ENCODE measurements at regions not wholly inside any gene's neighbourhood (a gene's known extent, or its start where the extent isn't known, plus 50 kb on each side); places are given as distances from the start of the nearest gene placed in this dataset.

GRCh38 chr13:48595431-48596429 lies 58.0 kb upstream of the CYSLTR2 start:
- Histone ChIP-seq H3K27me3 (ENCODE audit: control insufficient read depth, insufficient read depth, low read length) (peaks cover 6% of the 10 kb centered on the region), H3K4me3 (ENCODE audit: low read length) (no peak overlapping the region), H3K9me3 (replicated peaks; ENCODE audit: low read length) (no peaks in the 10 kb centered on the region), H3K4me2 (ENCODE audit: low read length) (no peak overlapping the region), H3K36me3 (ENCODE audit: insufficient read depth, low read length) (no peaks in the 10 kb centered on the region), H3K9ac (ENCODE audit: low read depth, low read length) (no peak overlapping the region), H3K4me1 (ENCODE audit: control insufficient read depth, insufficient read depth, low read length) (peaks cover 3% of the 10 kb centered on the region)

DNA sequence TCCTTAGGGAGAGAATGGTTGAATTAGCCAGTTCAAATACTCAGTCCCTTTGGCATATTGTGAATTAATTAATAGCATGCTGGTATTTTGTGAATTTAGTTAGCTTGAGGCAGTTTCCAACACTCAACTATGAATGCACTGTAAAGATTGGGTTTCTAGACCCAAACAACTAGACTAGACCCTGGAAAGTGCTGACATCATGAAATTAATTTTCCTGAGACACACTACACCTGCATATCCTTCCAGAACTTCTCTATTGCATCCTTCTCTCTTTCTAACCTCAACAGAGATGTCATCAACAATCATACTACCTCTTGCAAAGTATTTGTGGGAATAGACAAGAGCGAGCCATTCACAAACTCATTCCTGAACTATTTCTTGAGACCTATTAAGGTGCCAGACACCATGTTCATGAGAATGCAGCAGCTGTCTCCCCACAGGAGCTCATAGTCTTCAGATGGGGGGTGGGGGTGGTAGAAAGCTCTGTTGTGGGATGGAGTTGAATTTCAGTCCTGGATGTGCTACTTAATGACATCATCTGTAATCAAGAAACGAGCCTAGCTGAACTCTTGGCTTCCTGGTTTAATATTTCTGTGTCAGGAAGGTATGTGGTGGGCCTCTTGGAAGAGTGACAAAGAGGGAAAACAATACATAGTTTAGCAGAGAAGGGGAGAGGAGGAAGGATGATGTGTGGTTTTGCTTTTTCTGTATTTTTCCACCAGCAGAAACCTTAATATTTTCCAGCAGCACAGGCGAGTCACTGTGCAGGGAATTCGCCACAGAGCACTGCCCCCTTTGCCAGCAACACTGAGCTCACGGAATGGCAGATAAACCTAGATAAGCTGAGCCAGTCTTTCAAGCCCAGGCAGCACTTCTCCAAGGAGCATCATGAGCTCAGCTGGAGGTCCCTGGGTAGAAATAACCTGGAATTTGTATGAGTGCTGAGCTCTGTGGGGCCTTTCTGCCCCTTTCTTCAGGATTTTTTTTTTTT lies 53.1 kb upstream of the CYSLTR2 start:
- H3K36me3 ChIP-seq (ENCODE audit: insufficient read depth, low read length) = no peaks in the 10 kb centered on the region
- H3K4me2 ChIP-seq (ENCODE audit: low read length) = peak overlapping the region; percentile 16
- H3K4me3 ChIP-seq (ENCODE audit: low read length) = no peak overlapping the region
- peaks cover 2% of the 10 kb centered on the region for H3K9me3 ChIP-seq (replicated peaks; ENCODE audit: low read length)
- peaks cover 3% of the 10 kb centered on the region for H3K4me1 ChIP-seq (ENCODE audit: control insufficient read depth, insufficient read depth, low read length)
- peaks cover 4% of the 10 kb centered on the region for H3K27me3 ChIP-seq (ENCODE audit: control insufficient read depth, insufficient read depth, low read length)
- H3K9ac ChIP-seq (ENCODE audit: low read depth, low read length) = no peak overlapping the region

DNA sequence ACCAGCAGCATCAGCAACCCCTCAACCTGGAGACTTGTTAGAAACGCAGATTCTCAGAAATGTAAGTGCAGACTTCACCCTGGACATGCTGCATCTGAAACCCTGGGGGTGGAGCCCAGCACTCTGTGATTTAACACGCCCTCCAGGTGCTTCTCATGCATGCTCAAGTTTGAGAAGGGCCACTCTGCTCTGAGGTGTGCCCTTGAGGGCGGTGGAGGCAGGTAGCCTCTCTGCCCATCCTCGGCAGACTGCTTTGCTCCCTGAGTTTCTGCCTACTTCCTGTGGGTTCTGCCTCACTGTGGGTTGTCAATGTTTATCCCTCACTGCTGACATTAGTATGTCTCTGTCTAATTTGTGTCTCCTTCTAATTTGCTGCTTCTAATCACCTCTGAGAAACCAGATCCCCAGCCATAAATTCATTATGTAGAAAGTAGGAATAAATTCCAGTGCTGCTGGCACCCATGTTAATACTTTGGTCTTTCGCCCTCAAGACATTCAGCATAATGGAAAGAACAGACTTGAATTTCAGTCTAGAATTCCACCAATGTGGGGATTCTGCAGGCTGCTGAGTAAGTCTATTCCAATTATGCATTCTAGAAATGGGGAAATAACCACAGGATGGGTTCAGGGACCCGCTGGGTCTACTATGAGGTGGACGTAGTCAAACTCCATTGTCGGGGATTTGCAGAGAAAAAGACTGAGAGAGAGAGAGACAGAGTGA lies 51.3 kb upstream of the CYSLTR2 start:
- H3K36me3 ChIP-seq (ENCODE audit: insufficient read depth, low read length) = no peaks in the 10 kb centered on the region
- no peak overlapping the region for H3K4me3 ChIP-seq (ENCODE audit: low read length)
- peaks cover 3% of the 10 kb centered on the region for H3K4me1 ChIP-seq (ENCODE audit: control insufficient read depth, insufficient read depth, low read length)
- H3K27me3 ChIP-seq (ENCODE audit: control insufficient read depth, insufficient read depth, low read length) = peaks cover 4% of the 10 kb centered on the region
- H3K9me3 ChIP-seq (replicated peaks; ENCODE audit: low read length) = peaks cover 6% of the 10 kb centered on the region
- H3K4me2 ChIP-seq (ENCODE audit: low read length) = no peak overlapping the region
- H3K9ac ChIP-seq (ENCODE audit: low read depth, low read length) = no peak overlapping the region

- Histone ChIP-seq H3K9ac (ENCODE audit: low read depth, low read length) (no peak overlapping the region), H3K9me3 (replicated peaks; ENCODE audit: low read length) (peaks cover 6% of the 10 kb centered on the region), H3K36me3 (ENCODE audit: insufficient read depth, low read length) (no peaks in the 10 kb centered on the region), H3K4me1 (ENCODE audit: control insufficient read depth, insufficient read depth, low read length) (peaks cover 3% of the 10 kb centered on the region), H3K4me2 (ENCODE audit: low read length) (no peak overlapping the region), H3K4me3 (ENCODE audit: low read length) (no peak overlapping the region), H3K27me3 (ENCODE audit: control insufficient read depth, insufficient read depth, low read length) (peaks cover 5% of the 10 kb centered on the region)
These were observed 50.4 kb upstream of the CYSLTR2 start for GRCh38 chr13:48603375-48603774.

Data from skeletal muscle satellite cell (primary cell).